Ishikawa (cell line): ENCODE measurements at regions not wholly inside any gene's neighbourhood (a gene's known extent, or its start where the extent isn't known, plus 50 kb on each side); places are given as distances from the start of the nearest gene placed in this dataset.

ENCODE experiments used
- CEBPB ChIP-seq: IDR thresholded peaks from 2 replicates; pipeline ENCODE4 v1.6.1; 2012
- EGR1 ChIP-seq: IDR thresholded peaks from 2 replicates; pipeline ENCODE4 v1.6.1; 2012
- EP300 ChIP-seq: IDR thresholded peaks from 2 replicates; pipeline ENCODE4 v1.6.1; 2012; ENCODE audit warnings: borderline replicate concordance
- FOXM1 ChIP-seq: IDR thresholded peaks from 2 replicates; pipeline ENCODE4 v1.6.1; 2012; ENCODE audit warnings: low read depth, borderline replicate concordance
- MAX ChIP-seq: IDR thresholded peaks from 2 replicates; pipeline ENCODE4 v1.6.1; 2012
- RAD21 ChIP-seq: IDR thresholded peaks from 2 replicates; pipeline ENCODE4 v1.6.1; 2012; ENCODE audit warnings: low read depth
- TAF1 ChIP-seq: IDR thresholded peaks from 2 replicates; pipeline ENCODE4 v1.6.1; 2012; ENCODE audit warnings: low read depth, mild to moderate bottlenecking
- TCF12 ChIP-seq: IDR thresholded peaks from 2 replicates; pipeline ENCODE4 v1.6.1; 2012; ENCODE audit warnings: low read depth
- TEAD4 ChIP-seq: IDR thresholded peaks from 2 replicates; pipeline ENCODE4 v1.6.1; 2012
- YY1 ChIP-seq: IDR thresholded peaks from 2 replicates; pipeline ENCODE4 v1.6.1; 2012; ENCODE audit warnings: low read depth
- ZBTB7A ChIP-seq: IDR thresholded peaks from 2 replicates; pipeline ENCODE4 v1.6.1; 2012; ENCODE audit warnings: low read depth
- TF ChIP-seq, protein P1 (sequence below): IDR thresholded peaks from 2 replicates; pipeline ENCODE4 v1.6.1; 2012; ENCODE audit warnings: low read depth, mild to moderate bottlenecking

GRCh38 chr15:53209396-53210042, 419.4 kb upstream of the ONECUT1 start:
- TF ChIP-seq MAX (no peak), TEAD4 (no peak), EP300 (no peak), ZBTB7A (no peak), EGR1 (no peak), FOXM1 (no peak), TCF12 (no peak), CEBPB (no peak), YY1 (no peak), TAF1 (no peak), RAD21 (no peak)
- TF ChIP-seq, protein P1, sequence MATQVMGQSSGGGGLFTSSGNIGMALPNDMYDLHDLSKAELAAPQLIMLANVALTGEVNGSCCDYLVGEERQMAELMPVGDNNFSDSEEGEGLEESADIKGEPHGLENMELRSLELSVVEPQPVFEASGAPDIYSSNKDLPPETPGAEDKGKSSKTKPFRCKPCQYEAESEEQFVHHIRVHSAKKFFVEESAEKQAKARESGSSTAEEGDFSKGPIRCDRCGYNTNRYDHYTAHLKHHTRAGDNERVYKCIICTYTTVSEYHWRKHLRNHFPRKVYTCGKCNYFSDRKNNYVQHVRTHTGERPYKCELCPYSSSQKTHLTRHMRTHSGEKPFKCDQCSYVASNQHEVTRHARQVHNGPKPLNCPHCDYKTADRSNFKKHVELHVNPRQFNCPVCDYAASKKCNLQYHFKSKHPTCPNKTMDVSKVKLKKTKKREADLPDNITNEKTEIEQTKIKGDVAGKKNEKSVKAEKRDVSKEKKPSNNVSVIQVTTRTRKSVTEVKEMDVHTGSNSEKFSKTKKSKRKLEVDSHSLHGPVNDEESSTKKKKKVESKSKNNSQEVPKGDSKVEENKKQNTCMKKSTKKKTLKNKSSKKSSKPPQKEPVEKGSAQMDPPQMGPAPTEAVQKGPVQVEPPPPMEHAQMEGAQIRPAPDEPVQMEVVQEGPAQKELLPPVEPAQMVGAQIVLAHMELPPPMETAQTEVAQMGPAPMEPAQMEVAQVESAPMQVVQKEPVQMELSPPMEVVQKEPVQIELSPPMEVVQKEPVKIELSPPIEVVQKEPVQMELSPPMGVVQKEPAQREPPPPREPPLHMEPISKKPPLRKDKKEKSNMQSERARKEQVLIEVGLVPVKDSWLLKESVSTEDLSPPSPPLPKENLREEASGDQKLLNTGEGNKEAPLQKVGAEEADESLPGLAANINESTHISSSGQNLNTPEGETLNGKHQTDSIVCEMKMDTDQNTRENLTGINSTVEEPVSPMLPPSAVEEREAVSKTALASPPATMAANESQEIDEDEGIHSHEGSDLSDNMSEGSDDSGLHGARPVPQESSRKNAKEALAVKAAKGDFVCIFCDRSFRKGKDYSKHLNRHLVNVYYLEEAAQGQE = no peak
